OCI-LY7 (cell line): ENCODE measurements at regions not wholly inside any gene's neighbourhood (a gene's known extent, or its start where the extent isn't known, plus 50 kb on each side); places are given as distances from the start of the nearest gene placed in this dataset.

ENCODE experiments used
- EZH2phosphoT487 ChIP-seq: fragments of 200-600 bp; sonication (generic); IDR thresholded peaks from 2 replicates; pipeline ENCODE4 v1.6.1; 2018; ENCODE audit warnings: low read depth, borderline replicate concordance, mild to moderate bottlenecking, mixed run types, antibody characterized with exemption, low read length, moderate library complexity, mixed read lengths
- TF ChIP-seq, protein P1 (sequence below): fragments of 200-600 bp; sonication (generic); conservative IDR thresholded peaks from 2 replicates; pipeline ENCODE4 v1.5.1; 2014; ENCODE audit warnings: mild to moderate bottlenecking, antibody characterized with exemption, low read length, moderate library complexity, mixed read lengths

DNA sequence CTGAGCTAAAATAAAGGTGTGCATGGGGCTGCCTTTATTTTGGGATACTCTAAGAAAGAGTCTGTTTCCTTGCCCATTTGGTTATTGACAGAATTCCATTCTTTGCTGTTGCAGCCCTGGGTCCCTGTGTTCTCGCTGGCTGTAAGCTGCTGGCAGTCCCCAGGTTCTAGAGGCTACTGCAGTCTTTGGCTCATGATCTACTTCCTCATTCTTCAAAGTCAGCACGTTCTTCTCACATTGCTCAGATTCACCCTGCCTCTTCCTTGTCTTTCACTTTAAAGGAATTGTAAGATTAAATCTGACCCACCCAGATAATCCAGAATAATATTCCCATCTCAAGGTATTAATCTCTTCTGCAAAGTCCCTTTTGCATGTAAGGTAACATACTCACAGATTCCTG lies 620.3 kb downstream of the CCSER2 start:
- TF ChIP-seq, protein P1, sequence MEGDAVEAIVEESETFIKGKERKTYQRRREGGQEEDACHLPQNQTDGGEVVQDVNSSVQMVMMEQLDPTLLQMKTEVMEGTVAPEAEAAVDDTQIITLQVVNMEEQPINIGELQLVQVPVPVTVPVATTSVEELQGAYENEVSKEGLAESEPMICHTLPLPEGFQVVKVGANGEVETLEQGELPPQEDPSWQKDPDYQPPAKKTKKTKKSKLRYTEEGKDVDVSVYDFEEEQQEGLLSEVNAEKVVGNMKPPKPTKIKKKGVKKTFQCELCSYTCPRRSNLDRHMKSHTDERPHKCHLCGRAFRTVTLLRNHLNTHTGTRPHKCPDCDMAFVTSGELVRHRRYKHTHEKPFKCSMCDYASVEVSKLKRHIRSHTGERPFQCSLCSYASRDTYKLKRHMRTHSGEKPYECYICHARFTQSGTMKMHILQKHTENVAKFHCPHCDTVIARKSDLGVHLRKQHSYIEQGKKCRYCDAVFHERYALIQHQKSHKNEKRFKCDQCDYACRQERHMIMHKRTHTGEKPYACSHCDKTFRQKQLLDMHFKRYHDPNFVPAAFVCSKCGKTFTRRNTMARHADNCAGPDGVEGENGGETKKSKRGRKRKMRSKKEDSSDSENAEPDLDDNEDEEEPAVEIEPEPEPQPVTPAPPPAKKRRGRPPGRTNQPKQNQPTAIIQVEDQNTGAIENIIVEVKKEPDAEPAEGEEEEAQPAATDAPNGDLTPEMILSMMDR = no peak
- no peak for TF ChIP-seq EZH2phosphoT487
